H1 (cell line): ENCODE measurements at regions not wholly inside any gene's neighbourhood (a gene's known extent, or its start where the extent isn't known, plus 50 kb on each side); places are given as distances from the start of the nearest gene placed in this dataset.

Experiments
- CTCF ChIP-seq, 3 experiments: IDR thresholded peaks; 1 replicate in 2 of 3; 2 replicates in 1 of 3; pipeline versions ENCODE4 v1.5.1 to v1.6.1; 2011; ENCODE audit warnings: low read length in 3 of 3, mild to moderate bottlenecking in 3 of 3, inconsistent platforms in 2 of 3, low read depth in 1 of 3, moderate library complexity in 1 of 3; ENCODE audit not compliant: insufficient read depth in 1 of 3; ENCODE audit errors: control extremely low read depth in 1 of 3
- POLR2A ChIP-seq, 2 experiments: IDR thresholded peaks; 1 replicate in 1 of 2; 2 replicates in 1 of 2; pipeline ENCODE4 v1.6.1; 2011; ENCODE audit warnings: low read depth in 2 of 2, low read length in 2 of 2, mild to moderate bottlenecking in 2 of 2; ENCODE audit errors: control extremely low read depth in 1 of 2

GRCh38 chr22:49016909-49017481 lies 810.7 kb downstream of the BRD1 start:
- no peak for TF ChIP-seq CTCF (IDR thresholded peaks at IDR 0.05; ENCODE audit: control extremely low read depth in 1 of 3, insufficient read depth in 1 of 3, low read depth in 1 of 3, low read length in 3 of 3)
- no peak for TF ChIP-seq POLR2A (IDR thresholded peaks at IDR 0.05; ENCODE audit: control extremely low read depth in 1 of 2, low read depth in 2 of 2, low read length in 2 of 2)
